ENCODE measurements at regions not wholly inside any gene's neighbourhood (a gene's known extent, or its start where the extent isn't known, plus 50 kb on each side); places are given as distances from the start of the nearest gene placed in this dataset.

- H2AFZ ChIP-seq (ENCODE audit: low read depth, low read length), result no peak overlapping the region
- H3K4me2 ChIP-seq (ENCODE audit: insufficient read depth, low read length), result no peak overlapping the region
- H3K9ac ChIP-seq (ENCODE audit: insufficient read depth in 1 of 2, low read depth in 2 of 2, low read length in 2 of 2), result no peak overlapping the region
- H3K27ac ChIP-seq (ENCODE audit: extremely low read depth, low read depth, low read length), result no peak overlapping the region
- H3K4me1 ChIP-seq (replicated peaks in 1 of 2; ENCODE audit: control insufficient read depth in 2 of 2, insufficient read depth in 2 of 2, low read length in 2 of 2), result no peaks in the 10 kb centered on the region
- H3K9me1 ChIP-seq (ENCODE audit: control insufficient read depth, insufficient read depth, low read length), result no peaks in the 10 kb centered on the region
- no peaks in the 10 kb centered on the region for H3K36me3 ChIP-seq (ENCODE audit: control insufficient read depth, insufficient read depth, low read length)
- H3K79me2 ChIP-seq (ENCODE audit: control insufficient read depth, insufficient read depth, low read length), result no peaks in the 10 kb centered on the region
- TF ChIP-seq, protein P1, sequence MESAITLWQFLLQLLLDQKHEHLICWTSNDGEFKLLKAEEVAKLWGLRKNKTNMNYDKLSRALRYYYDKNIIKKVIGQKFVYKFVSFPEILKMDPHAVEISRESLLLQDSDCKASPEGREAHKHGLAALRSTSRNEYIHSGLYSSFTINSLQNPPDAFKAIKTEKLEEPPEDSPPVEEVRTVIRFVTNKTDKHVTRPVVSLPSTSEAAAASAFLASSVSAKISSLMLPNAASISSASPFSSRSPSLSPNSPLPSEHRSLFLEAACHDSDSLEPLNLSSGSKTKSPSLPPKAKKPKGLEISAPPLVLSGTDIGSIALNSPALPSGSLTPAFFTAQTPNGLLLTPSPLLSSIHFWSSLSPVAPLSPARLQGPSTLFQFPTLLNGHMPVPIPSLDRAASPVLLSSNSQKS (CRISPR knock-in tag; IDR thresholded peaks at IDR 0.05), result no peak
- TF ChIP-seq SREBF2 (CRISPR knock-in tag; IDR thresholded peaks at IDR 0.05) (no peak), GTF2A2 (tag; IDR thresholded peaks at IDR 0.05) (no peak), ILK (tag; IDR thresholded peaks at IDR 0.05; ENCODE audit: borderline replicate concordance, low read depth) (no peak), HNRNPK (IDR thresholded peaks at IDR 0.05; ENCODE audit: low read depth, low read length, poor library complexity, severe bottlenecking) (no peak), XRCC5 (IDR thresholded peaks at IDR 0.05; ENCODE audit: low read depth, low read length) (no peak), MAFF (IDR thresholded peaks at IDR 0.05; ENCODE audit: low read length) (no peak), ZNF77 (CRISPR knock-in tag; IDR thresholded peaks at IDR 0.05) (no peak), PHF8 (IDR thresholded peaks at IDR 0.05; ENCODE audit: borderline replicate concordance, low read length) (no peak), ZNF586 (CRISPR knock-in tag; conservative IDR thresholded peaks at IDR 0.05) (no peak), ZKSCAN8 (CRISPR knock-in tag; IDR thresholded peaks at IDR 0.05) (no peak), PML (IDR thresholded peaks at IDR 0.05; ENCODE audit: low read length) (no peak), L3MBTL2 (IDR thresholded peaks at IDR 0.05) (no peak), HLTF (IDR thresholded peaks at IDR 0.05) (no peak), SMAD3 (CRISPR knock-in tag; conservative IDR thresholded peaks at IDR 0.05) (no peak), RB1 (IDR thresholded peaks at IDR 0.05; ENCODE audit: low read depth) (no peak), ATF3 (IDR thresholded peaks at IDR 0.05) (no peak), ATF3 (CRISPR knock-in tag; conservative IDR thresholded peaks at IDR 0.05) (no peak)
- TF ChIP-seq, protein P2, sequence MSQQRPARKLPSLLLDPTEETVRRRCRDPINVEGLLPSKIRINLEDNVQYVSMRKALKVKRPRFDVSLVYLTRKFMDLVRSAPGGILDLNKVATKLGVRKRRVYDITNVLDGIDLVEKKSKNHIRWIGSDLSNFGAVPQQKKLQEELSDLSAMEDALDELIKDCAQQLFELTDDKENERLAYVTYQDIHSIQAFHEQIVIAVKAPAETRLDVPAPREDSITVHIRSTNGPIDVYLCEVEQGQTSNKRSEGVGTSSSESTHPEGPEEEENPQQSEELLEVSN (IDR thresholded peaks at IDR 0.05; ENCODE audit: borderline replicate concordance in 1 of 2, extremely low read depth in 1 of 2, insufficient read depth in 1 of 2, insufficient read length in 1 of 2, low read depth in 1 of 2, low read length in 1 of 2, poor library complexity in 1 of 2, severe bottlenecking in 1 of 2), result no peak
- TF ChIP-seq, protein P3, sequence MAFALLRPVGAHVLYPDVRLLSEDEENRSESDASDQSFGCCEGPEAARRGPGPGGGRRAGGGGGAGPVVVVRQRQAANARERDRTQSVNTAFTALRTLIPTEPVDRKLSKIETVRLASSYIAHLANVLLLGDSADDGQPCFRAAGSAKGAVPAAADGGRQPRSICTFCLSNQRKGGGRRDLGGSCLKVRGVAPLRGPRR (CRISPR knock-in tag; IDR thresholded peaks at IDR 0.05), result no peak
- intact Hi-C loops (cut with micrococcal nuclease), result no loop called here
- BruUV-seq (replicated peaks), result no TSS peak
- no peaks in the 10 kb centered on the region for H4K20me1 ChIP-seq (replicated peaks; ENCODE audit: control insufficient read depth, insufficient read depth, low read length)
- no peaks in the 10 kb centered on the region for H3K9me3 ChIP-seq (replicated peaks; ENCODE audit: control insufficient read depth, insufficient read depth, low read depth, low read length)
- DNase-seq (ENCODE audit: extremely low read depth in 1 of 4, low spot score in 3 of 4), result no peak
- H3K4me3 ChIP-seq, result no peak overlapping the region
- ChIA-PET CTCF (ENCODE audit: low intra/inter-chr PET ratio) (no interaction called here), POLR2A (no interaction called here)
- H3K27me3 ChIP-seq (ENCODE audit: control insufficient read depth in 2 of 2, insufficient read depth in 2 of 2, low read length in 2 of 2), result no peaks in the 10 kb centered on the region
- ATAC-seq, result no peak
- WGBS (ENCODE audit: insufficient coverage, low coverage, missing lambda C conversion rate), result 0% methylated on average over 4 of the region's 4 CpGs
- in situ Hi-C loops (cut with MboI), result no loop called here
- no peak for FAIRE-seq
These were observed 728.9 kb upstream of the ARGLU1 start for GRCh38 chr13:107296804-107297203.

Data from K562 (cell line).